ENCODE measurements at regions not wholly inside any gene's neighbourhood (a gene's known extent, or its start where the extent isn't known, plus 50 kb on each side); places are given as distances from the start of the nearest gene placed in this dataset.
"Not testable (repeated sequence)": the region's sequence is repeated elsewhere in the genome, so short reads cannot be mapped to it uniquely, and the experiment has no call there.

GRCh38 chr1:145482214-145482860, 56.9 kb upstream of the NBPF20 start:
- H3K4me1 ChIP-seq (ENCODE audit: control insufficient read depth, insufficient read depth, low read length); H3K4me3 ChIP-seq (ENCODE audit: low read length); H3K36me3 ChIP-seq (ENCODE audit: control insufficient read depth, insufficient read depth, low read length); H3K27ac ChIP-seq (ENCODE audit: low read length); H3K27me3 ChIP-seq (ENCODE audit: control insufficient read depth, insufficient read depth, low read length); H3K9me3 ChIP-seq (ENCODE audit: control insufficient read depth, low read depth, low read length): not testable (repeated sequence)
- peak in 1 of 2 donors; percentile 25 for DNase-seq
- 36% methylated on average over 2 of the region's 8 CpGs for WGBS (ENCODE audit: insufficient coverage, low lambda C conversion rate)

- not testable (repeated sequence) for H3K4me3 ChIP-seq (ENCODE audit: low read length); H3K4me1 ChIP-seq (ENCODE audit: control insufficient read depth, insufficient read depth, low read length); H3K36me3 ChIP-seq (ENCODE audit: control insufficient read depth, insufficient read depth, low read length); DNase-seq; H3K27me3 ChIP-seq (ENCODE audit: control insufficient read depth, insufficient read depth, low read length); H3K27ac ChIP-seq (ENCODE audit: low read length); H3K9me3 ChIP-seq (ENCODE audit: control insufficient read depth, low read depth, low read length)
- WGBS (ENCODE audit: insufficient coverage, low lambda C conversion rate): no CpG with 5 or more reads among the region's 25 CpGs
Measured at GRCh38 chr1:145475962-145476361, 50.6 kb upstream of the NBPF20 start.

GRCh38 chr1:145475369-145475915, 50.0 kb upstream of the NBPF20 start:
- not testable (repeated sequence) for H3K4me3 ChIP-seq (ENCODE audit: low read length); H3K27ac ChIP-seq (ENCODE audit: low read length); H3K36me3 ChIP-seq (ENCODE audit: control insufficient read depth, insufficient read depth, low read length); H3K9me3 ChIP-seq (ENCODE audit: control insufficient read depth, low read depth, low read length); H3K4me1 ChIP-seq (ENCODE audit: control insufficient read depth, insufficient read depth, low read length); H3K27me3 ChIP-seq (ENCODE audit: control insufficient read depth, insufficient read depth, low read length)
- peak in 1 of 2 donors; percentile 1 for DNase-seq
- WGBS (ENCODE audit: insufficient coverage, low lambda C conversion rate): no CpG with 5 or more reads among the region's 41 CpGs

Measured in large intestine (tissue), 3 donors.